Body of pancreas (tissue), 4 donors: ENCODE measurements at regions not wholly inside any gene's neighbourhood (a gene's known extent, or its start where the extent isn't known, plus 50 kb on each side); places are given as distances from the start of the nearest gene placed in this dataset.

Experiments used
- ATAC-seq: fragments of 150-250 bp; one replicate; pipeline ENCODE4 v1.9.1; 2016
- DNase-seq, 4 donors: peaks; one replicate each; pipeline ENCODE4 v3.0.0-alpha.2; 2019
- H3K27ac ChIP-seq, 4 donors: fragments of 200-600 bp; sonication (generic); 1 replicate in 3 of 4; 2 replicates in 1 of 4; pipeline versions ENCODE4 v1.5.1 to v1.6.1; 2016 to 2019; ENCODE audit warnings: mild to moderate bottlenecking in 1 of 4, mixed read lengths in 1 of 4, moderate library complexity in 1 of 4
- H3K27me3 ChIP-seq, 2 donors: fragments of 200-600 bp; sonication (generic); one replicate each; pipeline ENCODE4 v1.6.0; 2016; ENCODE audit warnings: mild to moderate bottlenecking in 1 of 2
- H3K36me3 ChIP-seq, 2 donors: fragments of 200-600 bp; sonication (generic); replicated peaks in 1 of 2; 2 replicates each; pipeline ENCODE4 v1.5.1; 2016; ENCODE audit warnings: low read depth in 2 of 2; ENCODE audit not compliant: insufficient read depth in 1 of 2
- H3K4me1 ChIP-seq: fragments of 200-600 bp; sonication (generic); one replicate; pipeline ENCODE4 v1.6.0; 2016
- H3K4me3 ChIP-seq, 2 donors: fragments of 200-600 bp; sonication (generic); 1 replicate in 1 of 2; 2 replicates in 1 of 2; pipeline ENCODE4 v1.5.1; 2016 to 2019
- H3K9me3 ChIP-seq, 3 donors: fragments of 200-600 bp; sonication (generic); 1 replicate in 2 of 3; 2 replicates in 1 of 3; pipeline ENCODE4 v1.5.1; 2016
- POLR2A ChIP-seq, 3 donors: fragments of 450-650 bp; IDR thresholded peaks; one replicate each; pipeline ENCODE4 v1.6.1; 2016; ENCODE audit warnings: antibody characterized with exemption in 3 of 3, mild to moderate bottlenecking in 2 of 3
- WGBS, 2 donors: methylation state at CpG; one replicate each; pipeline ENCODE4 v1.1.5; 2017; 5-methylcytosine and 5-hydroxymethylcytosine counted together
- intact Hi-C: fragments of 100-400 bp; cut with DNase I; formaldehyde crosslinking; loops from one replicate; pipeline ENCODE4 v1.15.1; 2023
- TF ChIP-seq, protein P1 (sequence below), 7 experiments: fragments of 450-650 bp in 4 of 7; fragments of 200-600 bp in 3 of 7; sonication (generic) in 3 of 7; IDR thresholded peaks; one replicate each; pipeline ENCODE4 v1.5.1; 2016 to 2019; ENCODE audit warnings: antibody characterized with exemption in 7 of 7

DNA sequence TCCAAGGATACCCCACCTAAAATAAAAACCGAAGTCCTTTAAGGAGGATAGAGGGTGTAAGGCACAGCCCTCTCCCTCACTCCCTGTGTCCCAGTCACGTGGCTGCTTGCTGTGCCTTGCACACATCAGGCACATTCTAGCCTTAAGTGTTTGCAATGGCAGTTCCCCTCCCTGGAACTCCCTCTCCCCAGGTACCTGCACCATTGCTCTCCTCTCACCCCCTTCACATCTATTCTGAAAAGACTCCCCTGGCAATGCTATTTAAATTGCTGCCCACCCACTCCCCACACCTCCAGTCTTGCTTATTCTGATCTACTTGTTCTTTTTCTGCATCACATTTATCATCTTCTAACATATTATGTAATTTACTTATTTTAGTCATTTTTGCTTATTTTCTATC lies 91.6 kb upstream of the LNX1 start:
- ATAC-seq: no peak

DNA sequence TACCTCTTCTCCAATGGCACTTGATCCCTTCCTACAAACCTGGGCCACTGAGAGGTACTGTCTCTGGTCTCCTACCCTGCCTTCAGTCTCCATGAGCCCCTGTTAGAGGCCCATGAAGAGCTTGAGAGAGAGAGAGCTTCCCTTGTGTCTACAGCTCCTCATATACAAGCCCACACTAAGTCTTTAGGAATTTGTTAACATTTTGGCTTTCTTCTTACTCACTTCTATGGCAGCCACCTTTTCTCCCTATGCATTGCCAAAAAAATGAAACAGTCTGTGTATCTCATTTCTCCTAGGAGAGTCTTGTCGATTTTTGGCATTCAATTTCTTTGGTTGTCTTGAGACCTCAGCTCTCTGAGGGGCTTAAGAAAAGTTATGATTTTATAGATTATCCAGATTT lies 90.9 kb upstream of the LNX1 start:
- no peak overlapping the region for H3K27ac ChIP-seq
- 56 to 79% methylated on average over 1 of the region's 1 CpG for WGBS, 2 donors
- no peaks in the 10 kb centered on the region for H3K9me3 ChIP-seq
- H3K4me3 ChIP-seq: no peak overlapping the region
- ATAC-seq (no peak), DNase-seq (no peak)
- TF ChIP-seq, protein P1, sequence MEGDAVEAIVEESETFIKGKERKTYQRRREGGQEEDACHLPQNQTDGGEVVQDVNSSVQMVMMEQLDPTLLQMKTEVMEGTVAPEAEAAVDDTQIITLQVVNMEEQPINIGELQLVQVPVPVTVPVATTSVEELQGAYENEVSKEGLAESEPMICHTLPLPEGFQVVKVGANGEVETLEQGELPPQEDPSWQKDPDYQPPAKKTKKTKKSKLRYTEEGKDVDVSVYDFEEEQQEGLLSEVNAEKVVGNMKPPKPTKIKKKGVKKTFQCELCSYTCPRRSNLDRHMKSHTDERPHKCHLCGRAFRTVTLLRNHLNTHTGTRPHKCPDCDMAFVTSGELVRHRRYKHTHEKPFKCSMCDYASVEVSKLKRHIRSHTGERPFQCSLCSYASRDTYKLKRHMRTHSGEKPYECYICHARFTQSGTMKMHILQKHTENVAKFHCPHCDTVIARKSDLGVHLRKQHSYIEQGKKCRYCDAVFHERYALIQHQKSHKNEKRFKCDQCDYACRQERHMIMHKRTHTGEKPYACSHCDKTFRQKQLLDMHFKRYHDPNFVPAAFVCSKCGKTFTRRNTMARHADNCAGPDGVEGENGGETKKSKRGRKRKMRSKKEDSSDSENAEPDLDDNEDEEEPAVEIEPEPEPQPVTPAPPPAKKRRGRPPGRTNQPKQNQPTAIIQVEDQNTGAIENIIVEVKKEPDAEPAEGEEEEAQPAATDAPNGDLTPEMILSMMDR (IDR thresholded peaks at IDR 0.05): no peak
- no peak for TF ChIP-seq POLR2A (IDR thresholded peaks at IDR 0.05)
- no peaks in the 10 kb centered on the region for H3K27me3 ChIP-seq
- no peaks in the 10 kb centered on the region for H3K36me3 ChIP-seq
- intact Hi-C loops: no loop called here
- H3K4me1 ChIP-seq: no peaks in the 10 kb centered on the region

More for the DNA sequence above, 91.6 kb upstream of the LNX1 start:
- Histone ChIP-seq H3K27ac (no peak overlapping the region), H3K9me3 (no peaks in the 10 kb centered on the region), H3K4me1 (no peaks in the 10 kb centered on the region), H3K36me3 (no peaks in the 10 kb centered on the region), H3K27me3 (no peaks in the 10 kb centered on the region), H3K4me3 (no peak overlapping the region)
- DNase-seq: no peak
- TF ChIP-seq, protein P1 (IDR thresholded peaks at IDR 0.05): no peak
- TF ChIP-seq POLR2A (IDR thresholded peaks at IDR 0.05): no peak
- intact Hi-C loops: no loop called here
- WGBS, 2 donors: 62 to 75% methylated on average over 2 of the region's 2 CpGs

DNA sequence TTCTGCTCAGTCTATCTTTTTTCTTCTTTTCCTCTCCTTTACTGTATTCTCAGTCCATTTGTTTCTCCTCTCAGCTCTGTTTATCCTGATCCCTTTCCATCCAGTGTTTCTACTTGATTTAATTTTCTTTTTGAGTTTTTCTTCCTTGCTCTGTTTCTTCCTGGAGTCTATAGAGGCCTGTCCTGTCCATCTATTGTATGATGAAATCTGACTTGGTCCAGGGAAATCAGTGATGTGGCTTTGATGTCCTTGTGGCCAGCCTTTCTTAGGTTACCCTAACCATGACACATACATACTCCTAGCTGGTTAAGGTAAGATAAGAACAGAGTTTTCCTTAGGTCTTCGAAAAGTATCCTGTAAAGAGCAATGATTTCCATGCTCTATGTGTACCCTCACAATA lies 89.3 kb upstream of the LNX1 start:
- WGBS, 2 donors: 92 to 100% methylated on average over 1 of the region's 1 CpG
- Histone ChIP-seq H3K9me3 (no peaks in the 10 kb centered on the region), H3K4me1 (no peaks in the 10 kb centered on the region), H3K36me3 (no peaks in the 10 kb centered on the region), H3K27me3 (no peaks in the 10 kb centered on the region), H3K27ac (no peak overlapping the region), H3K4me3 (no peak overlapping the region)
- no peak for ATAC-seq
- intact Hi-C loops: no loop called here
- no peak for TF ChIP-seq POLR2A (IDR thresholded peaks at IDR 0.05)
- TF ChIP-seq, protein P1 (IDR thresholded peaks at IDR 0.05): no peak
- no peak for DNase-seq

DNA sequence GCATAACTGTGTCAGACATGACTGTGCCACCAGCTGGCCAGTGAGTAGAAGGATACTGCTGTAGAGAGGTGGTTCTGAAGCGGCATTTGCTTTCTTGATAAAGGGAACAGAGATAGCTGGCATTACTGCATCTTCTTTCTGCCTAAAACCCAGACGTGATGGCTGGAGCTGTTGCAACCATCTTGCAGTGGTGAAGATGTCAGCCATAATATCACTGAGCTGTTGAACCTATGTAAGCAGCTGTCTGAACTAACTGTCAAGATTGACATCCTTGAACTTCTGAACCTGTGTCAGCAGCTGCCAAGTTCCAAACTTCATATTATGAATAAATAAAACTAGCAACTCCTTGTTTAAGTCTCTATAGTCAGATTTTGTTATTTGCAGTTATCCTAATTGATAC lies 88.9 kb upstream of the LNX1 start:
- ATAC-seq: no peak
- intact Hi-C loops: no loop called here
- 68 to 80% methylated on average over 2 of the region's 2 CpGs for whole genome bisulfite sequencing, 2 donors
- DNase-seq: no peak
- no peaks in the 10 kb centered on the region for H3K27me3 ChIP-seq
- H3K9me3 ChIP-seq: no peaks in the 10 kb centered on the region
- TF ChIP-seq, protein P1 (IDR thresholded peaks at IDR 0.05): no peak
- no peak for TF ChIP-seq POLR2A (IDR thresholded peaks at IDR 0.05)
- H3K4me1 ChIP-seq: no peaks in the 10 kb centered on the region
- H3K36me3 ChIP-seq: no peaks in the 10 kb centered on the region
- no peak overlapping the region for H3K27ac ChIP-seq
- H3K4me3 ChIP-seq: no peak overlapping the region

DNA sequence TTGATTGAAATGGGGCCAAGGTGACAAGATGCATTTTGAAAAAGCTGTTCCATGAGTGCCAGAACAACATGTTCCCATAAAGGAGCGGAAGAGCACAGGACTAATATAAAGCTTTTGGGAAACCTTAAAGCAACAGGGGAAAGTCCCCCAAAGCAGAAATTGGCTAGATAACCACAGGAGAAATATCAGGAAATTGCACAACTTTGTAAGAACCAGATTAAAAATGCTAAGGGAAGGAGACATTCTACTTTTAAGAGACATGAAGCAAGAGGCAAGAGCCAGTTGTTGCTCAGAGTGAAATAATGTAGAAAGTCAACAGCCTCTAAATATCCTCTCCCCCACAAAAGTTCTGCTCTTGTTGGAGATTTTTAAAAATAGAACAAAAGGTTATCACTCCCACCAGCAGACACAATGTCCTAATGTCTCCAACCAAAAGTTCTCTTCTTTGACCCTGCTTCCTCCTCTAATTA lies 85.2 kb upstream of the LNX1 start:
- DNase-seq (peak in 1 of 4 donors; percentile 42), ATAC-seq (peak; percentile 58)
- peaks cover 14% of the 10 kb centered on the region for H3K4me1 ChIP-seq
- no peaks in the 10 kb centered on the region for H3K36me3 ChIP-seq
- H3K27me3 ChIP-seq: no peaks in the 10 kb centered on the region
- H3K9me3 ChIP-seq: no peaks in the 10 kb centered on the region
- no peak for TF ChIP-seq POLR2A (IDR thresholded peaks at IDR 0.05)
- TF ChIP-seq, protein P1 (IDR thresholded peaks at IDR 0.05): no peak
- peak overlapping the region in 1 of 4 donors; percentile 54 for H3K27ac ChIP-seq
- no peak overlapping the region for H3K4me3 ChIP-seq
- 44 to 56% methylated on average over 1 of the region's 1 CpG for WGBS, 2 donors
- intact Hi-C loops: no loop called here
